Hepatocyte (in vitro differentiated cells): ENCODE measurements at regions not wholly inside any gene's neighbourhood (a gene's known extent, or its start where the extent isn't known, plus 50 kb on each side); places are given as distances from the start of the nearest gene placed in this dataset.

Experiments
- DNase-seq: peaks from one replicate; pipeline ENCODE4 v3.0.0-alpha.2; 2016; ENCODE audit warnings: low spot score
- H2AFZ ChIP-seq: fragments of 200-600 bp; sonication (generic); 2 replicates; pipeline ENCODE4 v1.6.0; 2016; ENCODE audit warnings: antibody characterized with exemption, mild to moderate bottlenecking
- H3K27ac ChIP-seq: fragments of 200-600 bp; sonication (generic); 2 replicates; pipeline ENCODE4 v1.5.1; 2016; ENCODE audit warnings: mild to moderate bottlenecking
- H3K27me3 ChIP-seq: fragments of 200-600 bp; sonication (generic); 2 replicates; pipeline ENCODE4 v1.6.1; 2016
- H3K36me3 ChIP-seq: fragments of 200-600 bp; sonication (generic); replicated peaks from 2 replicates; pipeline ENCODE4 v1.5.1; 2016; ENCODE audit warnings: low read depth; ENCODE audit not compliant: insufficient read depth
- H3K4me1 ChIP-seq: fragments of 200-600 bp; sonication (generic); 2 replicates; pipeline ENCODE4 v1.5.1; 2016; ENCODE audit warnings: mild to moderate bottlenecking, moderate library complexity; ENCODE audit not compliant: insufficient read depth
- H3K4me2 ChIP-seq: fragments of 200-600 bp; sonication (generic); 2 replicates; pipeline ENCODE4 v1.6.0; 2016
- H3K4me3 ChIP-seq: fragments of 200-600 bp; sonication (generic); 2 replicates; pipeline ENCODE4 v1.5.1; 2016; ENCODE audit warnings: mild to moderate bottlenecking
- H3K79me2 ChIP-seq: fragments of 200-600 bp; sonication (generic); 2 replicates; pipeline ENCODE4 v1.6.0; 2017; ENCODE audit warnings: mild to moderate bottlenecking
- H3K9me2 ChIP-seq: fragments of 200-600 bp; sonication (generic); replicated peaks from 2 replicates; pipeline ENCODE4 v1.6.0; 2017; ENCODE audit warnings: mild to moderate bottlenecking; ENCODE audit not compliant: insufficient read depth
- H3K9me3 ChIP-seq: fragments of 200-600 bp; sonication (generic); 2 replicates; pipeline ENCODE4 v1.5.1; 2016; ENCODE audit warnings: low read depth, mild to moderate bottlenecking
- H4K20me1 ChIP-seq: fragments of 200-600 bp; sonication (generic); 2 replicates; pipeline ENCODE4 v1.6.0; 2016; ENCODE audit warnings: mild to moderate bottlenecking; ENCODE audit not compliant: insufficient read depth, poor library complexity, severe bottlenecking
- EZH2 ChIP-seq: fragments of 200-600 bp; sonication (generic); IDR thresholded peaks from 2 replicates; pipeline ENCODE4 v1.6.1; 2016; ENCODE audit warnings: antibody characterized with exemption, mild to moderate bottlenecking, borderline replicate concordance
- EZH2phosphoT487 ChIP-seq: fragments of 200-600 bp; sonication (generic); IDR thresholded peaks from one replicate; pipeline ENCODE4 v1.6.1; 2018; ENCODE audit warnings: antibody characterized with exemption, mild to moderate bottlenecking, low read depth, moderate library complexity; ENCODE audit not compliant: unreplicated experiment, severe bottlenecking
- WGBS: methylation state at CpG from one replicate; pipeline ENCODE4 v1.1.6; 2016; ENCODE audit warnings: low lambda C conversion rate; ENCODE audit errors: missing lambda C conversion rate; 5-methylcytosine and 5-hydroxymethylcytosine counted together
- TF ChIP-seq, protein P1 (sequence below): fragments of 200-600 bp; sonication (generic); IDR thresholded peaks from 2 replicates; pipeline ENCODE4 v1.5.1; 2016; ENCODE audit warnings: antibody characterized with exemption, mild to moderate bottlenecking; ENCODE audit not compliant: poor library complexity

GRCh38 chr2:175793648-175794047 lies 208.4 kb downstream of the LNPK start:
- Histone ChIP-seq H3K27ac (no peak overlapping the region), H3K9me2 (no peaks in the 10 kb centered on the region), H3K9me3 (peaks cover 5% of the 10 kb centered on the region), H3K4me1 (no peaks in the 10 kb centered on the region), H3K4me3 (no peak overlapping the region), H3K79me2 (no peaks in the 10 kb centered on the region), H3K27me3 (no peaks in the 10 kb centered on the region), H3K4me2 (no peak overlapping the region), H4K20me1 (no peaks in the 10 kb centered on the region), H3K36me3 (no peaks in the 10 kb centered on the region), H2AFZ (no peak overlapping the region)
- TF ChIP-seq, protein P1, sequence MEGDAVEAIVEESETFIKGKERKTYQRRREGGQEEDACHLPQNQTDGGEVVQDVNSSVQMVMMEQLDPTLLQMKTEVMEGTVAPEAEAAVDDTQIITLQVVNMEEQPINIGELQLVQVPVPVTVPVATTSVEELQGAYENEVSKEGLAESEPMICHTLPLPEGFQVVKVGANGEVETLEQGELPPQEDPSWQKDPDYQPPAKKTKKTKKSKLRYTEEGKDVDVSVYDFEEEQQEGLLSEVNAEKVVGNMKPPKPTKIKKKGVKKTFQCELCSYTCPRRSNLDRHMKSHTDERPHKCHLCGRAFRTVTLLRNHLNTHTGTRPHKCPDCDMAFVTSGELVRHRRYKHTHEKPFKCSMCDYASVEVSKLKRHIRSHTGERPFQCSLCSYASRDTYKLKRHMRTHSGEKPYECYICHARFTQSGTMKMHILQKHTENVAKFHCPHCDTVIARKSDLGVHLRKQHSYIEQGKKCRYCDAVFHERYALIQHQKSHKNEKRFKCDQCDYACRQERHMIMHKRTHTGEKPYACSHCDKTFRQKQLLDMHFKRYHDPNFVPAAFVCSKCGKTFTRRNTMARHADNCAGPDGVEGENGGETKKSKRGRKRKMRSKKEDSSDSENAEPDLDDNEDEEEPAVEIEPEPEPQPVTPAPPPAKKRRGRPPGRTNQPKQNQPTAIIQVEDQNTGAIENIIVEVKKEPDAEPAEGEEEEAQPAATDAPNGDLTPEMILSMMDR, result no peak
- TF ChIP-seq EZH2 (no peak), EZH2phosphoT487 (no peak)
- no peak for DNase-seq
- 91% methylated on average over 3 of the region's 3 CpGs for WGBS

DNA sequence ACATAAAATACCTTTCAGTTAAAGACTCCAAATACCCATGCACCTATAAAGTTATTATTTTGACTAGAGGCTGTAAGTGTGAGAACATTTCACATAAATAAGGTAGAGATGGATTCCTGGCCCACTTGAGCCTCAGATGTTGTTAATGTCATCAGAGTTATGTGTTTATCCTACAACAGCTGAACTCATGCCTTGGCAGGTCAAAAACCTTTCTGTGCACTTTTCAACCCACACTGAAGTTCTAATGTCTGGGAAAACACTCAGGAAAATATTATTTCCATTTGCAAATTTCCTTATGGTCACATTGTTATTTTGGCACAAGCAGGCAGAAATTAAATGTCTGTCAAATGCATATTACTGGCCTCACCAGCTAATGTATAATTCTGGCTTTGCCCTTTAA lies 209.2 kb downstream of the LNPK start:
- no peak overlapping the region for H3K4me3 ChIP-seq
- H3K9me2 ChIP-seq, result no peaks in the 10 kb centered on the region
- DNase-seq, result no peak
- peaks cover 5% of the 10 kb centered on the region for H3K9me3 ChIP-seq
- H3K27ac ChIP-seq, result no peak overlapping the region
- H3K27me3 ChIP-seq, result no peaks in the 10 kb centered on the region
- H4K20me1 ChIP-seq, result no peaks in the 10 kb centered on the region
- no peak overlapping the region for H2AFZ ChIP-seq
- no peak overlapping the region for H3K4me2 ChIP-seq
- H3K79me2 ChIP-seq, result no peaks in the 10 kb centered on the region
- H3K36me3 ChIP-seq, result no peaks in the 10 kb centered on the region
- TF ChIP-seq EZH2phosphoT487, result no peak
- TF ChIP-seq, protein P1, result no peak
- no peak for TF ChIP-seq EZH2
- no peaks in the 10 kb centered on the region for H3K4me1 ChIP-seq

DNA sequence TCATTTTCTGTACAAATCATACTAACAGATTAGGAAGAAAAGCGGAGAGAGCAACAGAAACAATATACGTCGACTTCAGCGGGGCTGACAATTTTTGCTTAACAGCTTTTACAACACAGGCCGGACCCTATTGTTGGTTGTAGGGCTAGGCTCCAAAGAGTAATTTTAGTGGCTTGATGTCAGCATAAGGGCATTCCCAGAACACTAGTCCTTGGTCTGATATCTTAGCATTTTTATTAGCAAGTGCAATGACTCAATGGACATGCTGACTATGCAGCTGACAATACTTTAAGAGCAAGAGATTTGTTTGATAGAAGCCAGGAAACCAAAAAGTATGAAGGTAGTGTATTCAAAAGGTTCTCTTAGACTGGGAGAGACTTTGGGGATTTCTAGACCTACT lies 209.9 kb downstream of the LNPK start:
- no peaks in the 10 kb centered on the region for H3K36me3 ChIP-seq
- H4K20me1 ChIP-seq, result no peaks in the 10 kb centered on the region
- no peaks in the 10 kb centered on the region for H3K79me2 ChIP-seq
- H3K4me2 ChIP-seq, result no peak overlapping the region
- H3K4me3 ChIP-seq, result no peak overlapping the region
- H3K27ac ChIP-seq, result peak overlapping the region; percentile 3
- no peak for DNase-seq
- TF ChIP-seq, protein P1, result no peak
- TF ChIP-seq EZH2, result no peak
- no peak for TF ChIP-seq EZH2phosphoT487
- no peaks in the 10 kb centered on the region for H3K9me2 ChIP-seq
- H2AFZ ChIP-seq, result no peak overlapping the region
- H3K9me3 ChIP-seq, result peaks cover 5% of the 10 kb centered on the region
- no peaks in the 10 kb centered on the region for H3K27me3 ChIP-seq
- no peaks in the 10 kb centered on the region for H3K4me1 ChIP-seq
- 72% methylated on average over 5 of the region's 5 CpGs for WGBS
